ENCODE measurements at regions not wholly inside any gene's neighbourhood (a gene's known extent, or its start where the extent isn't known, plus 50 kb on each side); places are given as distances from the start of the nearest gene placed in this dataset.
"Not testable (repeated sequence)": the region's sequence is repeated elsewhere in the genome, so short reads cannot be mapped to it uniquely, and the experiment has no call there.

DNA sequence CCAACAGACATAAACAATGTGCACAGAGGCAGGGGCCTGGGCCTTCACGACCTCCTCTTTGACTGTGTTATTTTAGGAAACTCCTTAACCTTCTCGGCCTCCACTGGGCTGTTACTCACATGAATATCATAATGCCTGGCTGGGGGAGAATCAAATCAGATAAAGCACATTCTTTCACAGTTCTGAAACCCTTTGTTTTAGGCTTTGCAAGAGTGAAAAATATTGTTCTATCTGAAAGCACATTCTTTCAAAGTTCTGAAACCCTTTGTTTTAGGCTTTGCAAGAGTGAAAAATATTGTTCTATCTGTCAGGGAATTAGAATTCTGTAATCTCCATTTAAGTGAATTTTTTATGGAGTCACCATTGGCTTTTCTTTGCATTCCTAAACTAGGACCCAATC is 50.7 kb upstream of the SYNDIG1 start:
- no peak for FAIRE-seq
- DNase-seq (ENCODE audit: extremely low spot score, insufficient read length, low read depth) = no peak

DNA sequence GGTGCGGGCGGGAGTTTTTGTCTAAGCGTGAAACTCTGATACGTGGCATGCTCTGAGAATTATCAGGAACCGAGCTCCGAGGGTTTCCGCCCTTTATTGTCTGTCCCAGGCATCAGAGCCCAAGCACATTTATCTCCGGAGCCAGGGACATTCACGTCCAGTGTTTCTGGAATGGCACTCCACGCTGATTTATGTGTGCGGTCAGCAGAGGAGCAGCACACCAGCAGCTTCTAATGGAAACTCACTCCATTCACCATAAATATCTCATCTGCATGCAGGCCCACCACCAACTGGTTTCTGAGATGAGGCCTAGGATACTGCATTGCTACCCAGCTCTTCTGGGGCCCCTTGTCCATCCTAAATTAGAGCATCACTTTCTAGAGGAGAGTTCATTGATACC is 51.9 kb upstream of the SYNDIG1 start:
- FAIRE-seq (no peak), DNase-seq (ENCODE audit: extremely low spot score, insufficient read length, low read depth) (no peak)

DNA sequence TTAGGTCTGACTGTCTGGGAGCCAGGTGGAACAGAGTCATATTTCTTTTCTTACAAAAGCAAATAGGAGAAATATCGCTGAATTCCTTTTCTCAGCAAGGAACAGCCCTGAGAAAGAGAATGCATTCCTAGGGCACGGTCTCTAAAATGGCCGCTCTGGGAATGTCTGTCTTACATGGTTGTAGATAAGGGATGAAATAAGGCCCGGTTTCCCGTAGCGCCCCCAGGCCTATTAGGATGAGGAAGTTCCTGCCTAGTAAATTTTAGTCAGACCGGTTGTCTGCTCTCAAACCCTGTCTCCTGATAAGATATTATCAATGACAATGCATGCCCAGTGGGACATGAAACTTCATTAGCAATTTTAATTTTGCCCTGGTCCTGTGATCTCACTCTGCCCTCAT is 54.0 kb upstream of the SYNDIG1 start:
- DNase-seq (ENCODE audit: extremely low spot score, insufficient read length, low read depth); FAIRE-seq: not testable (repeated sequence)

DNA sequence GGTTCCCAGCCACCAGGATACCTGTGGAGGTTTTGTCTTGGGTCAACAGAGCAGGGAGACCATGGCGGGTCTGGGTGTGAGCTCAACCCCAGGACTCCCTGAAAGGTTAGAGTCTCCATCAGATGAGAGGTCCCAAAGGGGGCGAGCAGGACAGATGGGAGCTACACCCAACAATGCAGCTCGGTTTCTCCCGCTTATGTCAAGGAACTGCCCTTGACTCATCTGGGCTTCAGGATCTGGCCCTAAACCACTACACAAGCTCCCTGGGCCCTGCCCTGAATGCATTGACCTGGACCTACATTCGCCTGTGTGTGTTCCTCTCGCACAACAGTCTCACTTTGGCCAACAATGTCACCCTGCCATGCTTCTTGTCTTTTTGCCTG is 57.6 kb upstream of the SYNDIG1 start:
- FAIRE-seq = no peak
- no peak for DNase-seq (ENCODE audit: extremely low spot score, insufficient read length, low read depth)

DNA sequence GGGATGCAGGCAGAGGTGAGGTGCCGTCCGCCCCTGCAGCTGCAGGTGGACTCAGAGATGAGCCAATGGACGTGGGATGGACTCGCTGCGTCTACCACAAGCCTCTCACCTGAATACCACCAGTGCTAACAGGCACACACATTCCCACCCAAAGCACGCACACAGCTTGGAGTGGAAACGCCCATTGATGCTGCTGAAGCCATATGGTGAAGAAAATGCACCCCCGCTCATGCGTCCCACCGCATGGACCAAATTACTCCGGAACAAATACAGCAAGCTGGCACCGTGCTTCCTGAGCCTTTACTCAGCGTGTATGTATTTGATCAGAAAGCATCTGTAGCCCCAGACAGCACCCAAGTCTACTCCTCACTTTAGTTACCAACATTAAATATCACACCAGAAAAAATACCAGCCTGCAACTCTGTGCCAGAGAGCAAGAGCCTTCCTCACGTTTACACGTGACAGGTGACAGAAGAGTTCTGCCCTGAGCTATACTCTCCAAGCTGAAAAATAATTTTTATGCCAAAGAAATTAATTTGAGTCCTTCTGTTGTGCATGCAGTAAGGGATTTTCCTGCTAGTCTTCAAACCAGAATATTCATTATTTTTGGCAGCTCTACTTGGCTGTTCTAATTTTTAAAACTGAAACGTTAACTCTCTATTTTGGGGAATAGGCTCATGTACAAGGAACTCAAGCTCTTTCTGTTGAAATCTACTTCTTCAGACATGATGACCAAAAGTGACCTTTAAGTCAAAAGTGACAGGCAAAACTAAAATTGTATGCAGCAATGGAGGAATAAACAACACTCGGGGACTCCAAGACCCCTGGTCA is 58.2 kb upstream of the SYNDIG1 start:
- FAIRE-seq (no peak), DNase-seq (ENCODE audit: extremely low spot score, insufficient read length, low read depth) (no peak)

DNA sequence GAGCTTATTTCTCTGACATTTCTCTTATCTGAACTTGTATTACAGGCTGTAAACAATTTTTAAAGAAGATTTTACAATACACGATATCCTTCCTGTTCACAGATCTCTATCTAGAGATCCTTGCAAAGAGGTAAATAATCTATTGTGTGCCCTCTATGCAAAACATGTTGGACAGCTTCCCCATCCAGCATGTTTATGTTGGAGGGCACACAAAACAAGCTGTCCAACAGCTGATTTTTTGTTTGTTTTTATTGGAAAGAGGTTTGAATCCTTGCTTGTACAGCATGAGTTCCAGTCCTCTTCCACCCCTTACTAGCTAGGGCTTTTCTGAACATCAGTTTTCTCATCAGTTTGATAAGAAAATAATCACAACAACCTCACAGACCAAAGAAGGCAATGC is 62.3 kb upstream of the SYNDIG1 start:
- DNase-seq (ENCODE audit: extremely low spot score, insufficient read length, low read depth) (no peak), FAIRE-seq (no peak)

DNA sequence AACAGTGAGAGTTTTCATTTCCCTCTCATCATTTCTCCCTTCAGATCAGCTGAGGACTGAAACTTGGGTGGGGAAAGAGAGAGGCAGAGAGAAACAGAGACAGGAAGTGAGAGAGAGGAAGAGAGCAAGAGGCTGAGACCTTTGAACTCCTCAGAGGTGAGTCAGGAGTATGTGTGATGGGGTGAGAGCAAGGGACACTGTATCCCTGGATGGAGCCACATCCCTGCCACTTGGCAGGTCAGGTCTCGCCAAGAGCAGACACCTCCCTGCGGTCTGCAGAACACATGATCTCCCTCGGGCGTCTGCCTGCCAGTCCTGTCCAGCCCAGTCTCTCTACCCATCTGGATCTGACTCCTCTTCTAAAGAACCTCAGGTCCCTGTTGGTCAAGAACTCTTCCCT is 62.7 kb upstream of the SYNDIG1 start:
- no peak for FAIRE-seq
- no peak for DNase-seq (ENCODE audit: extremely low spot score, insufficient read length, low read depth)

DNA sequence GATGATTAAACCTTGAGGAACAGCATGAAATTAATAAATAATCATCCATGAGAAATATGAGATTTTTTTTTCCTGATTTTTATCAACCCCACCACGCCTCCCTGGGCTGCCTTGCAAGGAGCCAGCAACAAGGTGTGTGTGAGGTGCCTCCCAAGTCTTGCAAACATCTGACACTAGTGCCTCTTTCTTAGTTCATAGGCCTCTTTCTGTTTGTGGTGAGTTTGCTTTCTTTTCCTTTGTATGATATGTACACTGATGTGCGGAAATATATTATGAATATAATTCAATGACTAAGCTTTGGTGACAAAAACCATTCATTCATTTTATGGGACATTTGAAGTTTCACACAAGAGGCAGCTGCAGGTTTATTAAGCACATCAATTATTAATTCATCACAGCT is 63.2 kb upstream of the SYNDIG1 start:
- FAIRE-seq = no peak
- no peak for DNase-seq (ENCODE audit: extremely low spot score, insufficient read length, low read depth)

DNA sequence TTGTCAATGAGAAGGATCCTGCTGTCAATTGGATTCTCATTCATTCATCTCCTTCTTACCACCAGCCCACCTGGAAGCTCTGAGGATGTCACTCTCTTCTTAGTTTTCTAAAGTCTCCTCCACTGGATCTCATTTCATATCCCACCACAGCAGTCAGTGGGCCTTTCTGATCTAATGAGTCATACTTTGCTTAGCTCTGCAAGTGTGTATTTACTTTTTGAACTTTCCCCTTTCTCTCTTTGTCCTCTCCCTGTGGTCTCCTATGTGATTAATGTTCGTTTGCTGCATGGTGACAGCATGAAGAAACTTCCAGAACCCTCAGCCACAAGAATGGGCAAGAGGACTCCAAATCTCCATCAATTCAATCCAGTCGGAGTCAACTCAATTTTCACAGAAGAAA is 63.6 kb upstream of the SYNDIG1 start:
- FAIRE-seq (no peak), DNase-seq (ENCODE audit: extremely low spot score, insufficient read length, low read depth) (no peak)

DNA sequence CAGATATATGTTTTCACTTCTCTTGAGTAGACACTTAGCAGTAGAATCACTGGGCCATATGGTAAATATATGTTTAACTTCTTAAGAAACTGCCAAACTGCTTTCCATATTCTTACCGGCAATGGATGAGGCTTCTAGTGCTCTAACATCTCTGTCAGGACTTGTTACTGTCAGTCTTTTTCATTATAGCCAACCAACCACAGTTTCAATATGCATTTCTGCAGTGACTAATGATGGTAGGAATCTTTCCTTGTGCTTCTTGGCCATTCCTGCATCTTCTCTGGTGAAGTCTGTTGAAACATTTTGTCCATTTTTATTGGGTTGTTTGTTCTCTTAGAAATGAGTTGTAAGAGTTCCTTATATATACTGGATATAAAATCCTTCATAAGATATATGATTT is 66.0 kb upstream of the SYNDIG1 start:
- DNase-seq (ENCODE audit: extremely low spot score, insufficient read length, low read depth) (no peak), FAIRE-seq (no peak)

DNA sequence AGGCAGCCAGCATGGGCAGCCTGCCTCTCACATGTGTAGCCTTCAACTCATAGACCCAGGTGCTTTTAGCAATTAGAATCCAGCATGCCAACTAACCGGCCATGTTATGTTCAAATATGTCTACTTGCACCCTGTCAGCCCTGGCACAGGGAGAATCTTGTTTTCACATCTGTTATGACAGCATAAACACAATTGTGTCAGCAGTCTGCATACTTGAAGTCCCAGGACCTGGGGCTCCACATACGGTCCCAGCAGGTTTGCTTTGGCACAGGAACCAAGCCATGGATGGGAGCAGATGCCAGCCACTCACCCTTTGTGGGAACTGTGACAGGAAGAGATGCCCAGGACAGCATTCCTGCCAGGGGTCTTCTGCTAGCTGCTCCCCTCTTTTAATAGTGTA is 67.2 kb upstream of the SYNDIG1 start:
- DNase-seq (ENCODE audit: extremely low spot score, insufficient read length, low read depth) (no peak), FAIRE-seq (no peak)

DNA sequence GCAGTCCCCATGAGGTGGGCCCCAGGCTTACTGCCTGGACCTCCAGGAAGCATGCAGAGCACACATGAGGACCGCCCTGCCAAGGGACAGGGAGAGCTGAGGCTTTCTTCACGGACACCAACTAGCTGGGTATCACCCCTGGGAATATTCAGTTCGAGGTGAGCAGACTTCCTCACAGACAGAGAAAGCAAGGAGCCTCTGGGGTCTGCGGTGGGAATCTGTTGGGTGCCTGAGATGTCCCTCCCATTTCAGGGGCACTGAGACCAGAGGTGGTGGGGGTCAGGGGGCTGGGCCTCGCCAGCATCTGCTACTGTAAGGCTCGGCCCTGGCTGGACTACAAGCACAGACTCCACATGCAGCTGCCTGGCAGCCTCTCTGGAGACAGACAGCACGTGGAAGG is 74.3 kb upstream of the SYNDIG1 start:
- FAIRE-seq (no peak), DNase-seq (ENCODE audit: extremely low spot score, insufficient read length, low read depth) (no peak)

DNA sequence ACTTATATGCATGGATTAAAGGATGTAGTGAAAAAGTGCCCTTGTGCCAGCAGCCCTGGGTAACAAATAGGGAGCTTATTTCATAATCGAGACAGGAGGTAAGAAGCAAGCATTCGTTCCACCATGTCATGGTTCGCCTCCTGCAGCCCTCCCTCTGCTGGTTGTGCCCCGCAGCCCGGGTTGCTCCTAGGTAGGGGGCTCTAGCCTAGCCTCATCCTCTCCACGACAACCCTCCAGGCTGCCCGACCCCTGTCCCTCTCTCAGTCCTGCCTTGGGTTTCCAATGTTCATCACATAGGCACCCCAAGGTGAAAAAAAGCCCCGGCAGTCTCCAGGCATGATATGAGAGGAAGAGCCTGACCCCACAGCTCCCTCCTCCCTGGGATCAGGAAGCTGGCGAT is 75.5 kb upstream of the SYNDIG1 start:
- no peak for DNase-seq (ENCODE audit: extremely low spot score, insufficient read length, low read depth)
- no peak for FAIRE-seq

DNA sequence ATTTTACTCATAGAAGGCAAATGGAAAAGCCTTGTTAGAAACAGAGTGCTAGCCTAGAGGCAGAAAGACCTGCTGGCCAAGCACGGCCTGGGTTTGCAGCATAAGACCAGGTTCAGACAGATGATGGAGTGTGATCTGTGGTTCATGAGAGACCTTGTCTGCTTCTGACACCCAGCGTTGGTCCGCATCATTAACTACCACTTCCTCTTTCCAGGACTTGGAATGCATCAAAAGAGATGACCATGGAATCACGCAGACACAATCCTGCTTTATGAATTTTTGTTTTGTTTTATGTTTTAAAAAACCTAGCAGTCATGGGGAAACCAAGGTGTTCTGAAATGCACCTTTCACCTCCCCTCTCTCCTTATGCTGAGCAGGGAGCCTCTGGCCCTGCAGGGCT is 76.8 kb upstream of the SYNDIG1 start:
- DNase-seq (ENCODE audit: extremely low spot score, insufficient read length, low read depth) (no peak), FAIRE-seq (no peak)

DNA sequence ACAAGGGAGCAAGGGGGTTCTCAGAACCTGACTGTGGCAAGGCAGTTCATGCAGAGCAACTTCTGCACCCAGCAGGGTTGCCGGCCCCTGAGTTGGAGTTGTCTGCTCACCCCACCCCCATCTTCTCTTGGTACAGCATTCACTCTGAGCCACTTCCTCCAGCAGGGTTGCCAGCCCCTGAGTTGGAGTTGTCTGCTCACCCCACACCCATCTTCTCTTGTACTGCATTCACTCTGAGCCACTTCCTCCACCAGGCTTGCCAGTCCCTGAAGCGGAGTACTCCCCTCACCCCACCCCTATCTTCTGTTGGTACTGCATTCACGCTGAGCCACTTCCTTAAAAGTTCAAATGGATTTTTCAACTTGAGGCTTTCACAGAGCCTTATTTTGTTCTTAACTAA is 79.7 kb upstream of the SYNDIG1 start:
- no peak for FAIRE-seq
- DNase-seq (ENCODE audit: extremely low spot score, insufficient read length, low read depth) = no peak

DNA sequence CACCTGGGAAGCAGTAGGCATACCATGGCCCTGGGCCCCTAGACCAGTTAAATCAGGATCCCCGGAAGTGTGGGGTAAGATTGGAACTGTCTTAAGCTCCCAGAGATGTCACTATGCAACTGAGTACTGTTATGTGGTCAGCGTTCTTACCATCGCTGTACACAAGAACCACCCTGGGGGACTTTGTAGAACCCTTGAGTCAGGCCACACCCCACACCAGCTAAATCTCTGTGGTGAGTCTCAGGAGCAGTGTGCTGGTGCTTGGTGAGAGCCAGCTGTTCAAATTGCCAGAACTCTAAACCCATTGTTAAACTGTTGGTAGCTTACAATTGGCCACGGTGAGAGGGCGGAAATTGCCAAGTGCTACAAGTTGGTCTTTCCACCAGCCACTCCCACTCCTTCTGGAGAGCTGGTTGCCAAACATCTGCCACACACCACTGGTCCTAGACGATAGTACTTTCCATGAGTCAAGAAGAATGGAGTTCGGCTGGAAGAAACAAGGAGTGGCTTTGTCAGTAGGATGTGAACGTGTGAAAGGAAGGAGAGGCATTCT is 80.5 kb upstream of the SYNDIG1 start:
- FAIRE-seq (no peak), DNase-seq (ENCODE audit: extremely low spot score, insufficient read length, low read depth) (no peak)

DNA sequence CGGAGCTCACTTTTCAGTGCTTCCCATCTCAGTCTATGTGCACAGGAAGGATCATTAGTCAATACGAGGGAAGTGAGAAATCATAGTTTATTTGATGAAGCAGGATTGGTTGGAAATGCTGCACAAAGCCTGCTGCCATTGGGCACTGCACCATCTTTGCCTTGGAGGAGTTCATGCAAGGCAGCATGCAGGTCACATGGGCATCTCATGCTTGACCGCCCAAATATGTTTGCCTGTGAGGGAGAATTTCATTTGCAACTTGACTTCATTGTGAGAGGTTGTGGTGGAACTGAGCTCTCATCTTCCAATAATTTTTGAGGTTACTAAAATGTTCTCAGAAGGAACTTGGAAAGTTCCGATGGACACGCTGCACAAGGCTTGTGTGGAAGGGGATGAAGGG is 83.9 kb upstream of the SYNDIG1 start:
- DNase-seq (ENCODE audit: extremely low spot score, insufficient read length, low read depth) (no peak), FAIRE-seq (no peak)

DNA sequence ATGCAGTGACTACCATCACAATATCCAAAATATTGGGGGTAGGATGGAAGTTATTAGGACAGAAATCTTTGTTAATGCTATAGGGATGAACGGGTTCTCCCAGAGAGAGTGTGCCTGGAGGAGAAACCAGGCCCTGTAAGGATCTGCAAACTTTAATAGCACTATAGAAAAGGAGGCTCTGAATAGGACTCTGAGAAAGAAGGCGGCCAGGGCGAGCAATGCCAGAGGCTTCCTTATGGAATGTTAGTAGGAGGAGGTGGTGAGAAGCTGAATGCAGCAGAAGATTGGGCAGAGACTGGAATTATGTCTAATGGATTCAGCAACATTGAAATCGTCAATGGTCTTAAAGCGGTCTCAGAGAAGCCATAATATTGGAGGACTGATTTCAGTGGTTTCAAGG is 84.6 kb upstream of the SYNDIG1 start:
- DNase-seq (ENCODE audit: extremely low spot score, insufficient read length, low read depth) (no peak), FAIRE-seq (no peak)

DNA sequence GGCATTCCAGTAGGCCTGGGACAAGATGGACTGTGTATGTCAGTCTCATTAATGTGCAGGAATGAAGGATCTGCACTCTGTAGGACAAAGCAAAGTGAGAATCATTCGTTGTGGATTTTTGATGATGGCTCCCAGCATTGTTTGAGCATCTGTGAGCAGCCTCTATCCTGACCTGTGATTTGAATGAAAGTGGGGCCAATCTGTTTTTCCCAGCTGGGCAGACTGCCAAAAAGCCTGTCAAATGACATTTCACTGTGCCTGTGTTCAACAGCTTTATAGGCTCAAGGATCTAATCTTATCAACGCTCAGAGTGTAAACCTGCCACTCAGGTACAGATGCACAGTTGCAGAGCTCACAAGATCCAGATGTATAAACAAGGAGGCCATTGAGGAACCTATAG is 86.7 kb upstream of the SYNDIG1 start:
- FAIRE-seq = no peak
- no peak for DNase-seq (ENCODE audit: extremely low spot score, insufficient read length, low read depth)

DNA sequence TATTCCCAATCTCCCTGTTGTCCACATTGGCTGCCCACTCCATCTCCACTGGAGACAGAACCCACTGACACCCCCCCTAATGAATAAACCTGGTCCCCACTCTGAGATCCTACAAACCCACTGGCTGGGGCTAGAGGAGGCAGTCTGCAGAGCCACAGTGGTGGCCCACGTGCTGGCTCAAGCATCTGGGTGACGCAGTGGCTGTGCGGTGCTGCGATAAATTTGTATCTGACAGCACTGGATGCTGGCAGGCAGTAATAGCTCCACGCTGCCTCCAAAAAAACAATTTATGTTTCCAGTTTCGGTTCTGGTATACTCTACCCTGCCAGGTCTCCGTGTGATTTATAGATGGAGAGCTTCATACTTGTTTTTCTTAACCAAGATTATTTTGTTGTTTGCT is 87.1 kb upstream of the SYNDIG1 start:
- DNase-seq (ENCODE audit: extremely low spot score, insufficient read length, low read depth) (no peak), FAIRE-seq (no peak)

DNA sequence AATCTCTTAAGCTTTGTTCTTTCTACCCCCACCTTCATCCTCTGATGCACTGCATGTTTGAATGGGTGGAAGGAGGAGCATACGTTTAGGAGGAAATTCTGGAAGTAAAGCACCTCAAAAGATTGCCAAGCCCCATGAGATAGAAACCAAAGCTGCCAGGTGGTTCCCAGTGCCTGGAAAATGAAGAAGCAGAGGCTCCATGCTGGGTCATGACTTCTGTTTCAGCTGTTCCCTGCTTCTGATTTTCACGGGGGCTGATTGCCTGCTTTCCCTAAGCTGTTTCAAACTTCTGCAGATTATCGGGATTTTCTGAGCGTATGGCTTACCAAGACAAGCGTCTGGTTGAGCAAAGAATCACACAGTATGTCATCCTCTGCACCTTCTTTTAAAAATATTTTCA is 87.5 kb upstream of the SYNDIG1 start:
- no peak for DNase-seq (ENCODE audit: extremely low spot score, insufficient read length, low read depth)
- no peak for FAIRE-seq

DNA sequence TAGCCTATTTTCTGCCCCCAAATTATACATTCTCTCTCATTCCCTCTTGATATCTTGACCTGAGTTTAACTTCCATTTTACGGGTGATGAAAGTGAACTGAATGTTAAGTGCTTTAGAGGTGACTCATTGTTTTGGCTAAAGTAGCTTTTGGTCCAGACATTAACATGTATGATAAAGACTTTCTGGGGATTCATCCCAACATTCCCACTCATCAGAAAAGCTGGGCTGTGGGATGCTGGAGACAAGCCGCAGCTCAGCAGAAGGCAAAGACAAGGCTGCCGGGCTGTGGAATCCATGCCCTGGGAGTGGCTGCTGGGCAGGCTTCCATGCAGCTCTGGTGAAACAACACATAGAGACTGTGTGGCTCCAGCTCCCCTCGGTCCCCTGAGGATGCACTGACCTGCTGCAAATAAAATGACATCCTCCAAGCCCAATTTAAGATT is 89.9 kb upstream of the SYNDIG1 start:
- no peak for FAIRE-seq
- DNase-seq (ENCODE audit: extremely low spot score, insufficient read length, low read depth) = no peak

Measured in GM18507 (cell line).